ENCODE measurements at regions not wholly inside any gene's neighbourhood (a gene's known extent, or its start where the extent isn't known, plus 50 kb on each side); places are given as distances from the start of the nearest gene placed in this dataset.

GRCh38 chr11:41532413-41532812 is 73.0 kb upstream of the LRRC4C start:
- H3K4me1 ChIP-seq = no peaks in the 10 kb centered on the region
- no peaks in the 10 kb centered on the region for H3K9me3 ChIP-seq
- no peak overlapping the region for H3K27ac ChIP-seq
- no peaks in the 10 kb centered on the region for H3K36me3 ChIP-seq
- no peak overlapping the region for H3K4me3 ChIP-seq
- 86 to 94% methylated on average over 7 of the region's 7 CpGs for WGBS, 2 donors (ENCODE audit: low coverage in 1 of 2)
- DNase-seq = no peak
- H3K27me3 ChIP-seq = no peaks in the 10 kb centered on the region
- in situ Hi-C loops (cut with MboI; ENCODE audit: low pct_ligation_motif_present in 1 of 4, low pct_unique_long_range_greater_than_20kb in 1 of 4, low sequenced_read_pairs in 3 of 4) (no loop called here), intact Hi-C loops (cut with DNase I; ENCODE audit: low total_unique reads) (no loop called here)
- TF ChIP-seq CTCF (IDR thresholded peaks at IDR 0.05) (no peak), EP300 (IDR thresholded peaks at IDR 0.05; ENCODE audit: low read depth) (no peak), POLR2AphosphoS5 (IDR thresholded peaks at IDR 0.05) (no peak), POLR2A (IDR thresholded peaks at IDR 0.05) (no peak)

- intact Hi-C loops (cut with DNase I; ENCODE audit: low total_unique reads) = no loop called here
These were observed 74.3 kb upstream of the LRRC4C start for GRCh38 chr11:41533761-41534160.

GRCh38 chr11:41534391-41534790 is 74.9 kb upstream of the LRRC4C start:
- DNase-seq = no peak
- no peaks in the 10 kb centered on the region for H3K27me3 ChIP-seq
- H3K9me3 ChIP-seq = no peaks in the 10 kb centered on the region
- WGBS, 2 donors (ENCODE audit: low coverage in 1 of 2) = 38 to 50% methylated on average over 3 to 4 of the region's 4 CpGs
- TF ChIP-seq CTCF (IDR thresholded peaks at IDR 0.05) = no peak
- no peak for TF ChIP-seq POLR2AphosphoS5 (IDR thresholded peaks at IDR 0.05)
- no peak for TF ChIP-seq POLR2A (IDR thresholded peaks at IDR 0.05)
- no peak for TF ChIP-seq EP300 (IDR thresholded peaks at IDR 0.05; ENCODE audit: low read depth)
- H3K36me3 ChIP-seq = no peaks in the 10 kb centered on the region
- in situ Hi-C loops (cut with MboI; ENCODE audit: low pct_ligation_motif_present in 1 of 4, low pct_unique_long_range_greater_than_20kb in 1 of 4, low sequenced_read_pairs in 3 of 4) = no loop called here
- H3K4me3 ChIP-seq = no peak overlapping the region
- H3K27ac ChIP-seq = no peak overlapping the region
- intact Hi-C loops (cut with DNase I; ENCODE audit: low total_unique reads) = no loop called here
- H3K4me1 ChIP-seq = no peaks in the 10 kb centered on the region

More at GRCh38 chr11:41533761-41534160, 74.3 kb upstream of the LRRC4C start:
- Histone ChIP-seq H3K27ac (no peak overlapping the region), H3K9me3 (no peaks in the 10 kb centered on the region), H3K27me3 (no peaks in the 10 kb centered on the region), H3K4me3 (no peak overlapping the region), H3K4me1 (no peaks in the 10 kb centered on the region), H3K36me3 (no peaks in the 10 kb centered on the region)
- in situ Hi-C loops (cut with MboI; ENCODE audit: low pct_ligation_motif_present in 1 of 4, low pct_unique_long_range_greater_than_20kb in 1 of 4, low sequenced_read_pairs in 3 of 4) = no loop called here
- 74 to 75% methylated on average over 1 of the region's 1 CpG for WGBS, 2 donors (ENCODE audit: low coverage in 1 of 2)
- TF ChIP-seq POLR2AphosphoS5 (IDR thresholded peaks at IDR 0.05) = no peak
- no peak for TF ChIP-seq EP300 (IDR thresholded peaks at IDR 0.05; ENCODE audit: low read depth)
- TF ChIP-seq CTCF (IDR thresholded peaks at IDR 0.05) = no peak
- no peak for TF ChIP-seq POLR2A (IDR thresholded peaks at IDR 0.05)
- DNase-seq = no peak

- WGBS, 2 donors (ENCODE audit: low coverage in 1 of 2) = 43% methylated on average over 2 of the region's 2 CpGs; no CpG with 5 or more reads in 1 of the 2 donors
- in situ Hi-C loops (cut with MboI; ENCODE audit: low pct_ligation_motif_present in 1 of 4, low pct_unique_long_range_greater_than_20kb in 1 of 4, low sequenced_read_pairs in 3 of 4) (no loop called here), intact Hi-C loops (cut with DNase I; ENCODE audit: low total_unique reads) (no loop called here)
- Histone ChIP-seq H3K27ac (no peak overlapping the region), H3K4me1 (no peaks in the 10 kb centered on the region), H3K27me3 (no peaks in the 10 kb centered on the region), H3K4me3 (no peak overlapping the region), H3K9me3 (no peaks in the 10 kb centered on the region), H3K36me3 (no peaks in the 10 kb centered on the region)
- DNase-seq = no peak
- no peak for TF ChIP-seq EP300 (IDR thresholded peaks at IDR 0.05; ENCODE audit: low read depth)
- TF ChIP-seq CTCF (IDR thresholded peaks at IDR 0.05) = no peak
- TF ChIP-seq POLR2A (IDR thresholded peaks at IDR 0.05) = no peak
- TF ChIP-seq POLR2AphosphoS5 (IDR thresholded peaks at IDR 0.05) = no peak
These were observed 75.4 kb upstream of the LRRC4C start for GRCh38 chr11:41534861-41535260.

Data from transverse colon (tissue), 4 donors.